HUES48 (cell line): ENCODE measurements at regions not wholly inside any gene's neighbourhood (a gene's known extent, or its start where the extent isn't known, plus 50 kb on each side); places are given as distances from the start of the nearest gene placed in this dataset.
A peak's percentile ranks its signal among the peaks of the same experiment; 100 is the strongest.

Experiments
- H3K27ac ChIP-seq: one replicate; pipeline ENCODE4 v1.7.0; 2013; ENCODE audit warnings: low read depth, low read length, inconsistent platforms
- H3K27me3 ChIP-seq: 2 replicates; pipeline ENCODE4 v1.6.1; 2013; ENCODE audit warnings: mild to moderate bottlenecking, low read length; ENCODE audit not compliant: control insufficient read depth, insufficient read depth
- H3K36me3 ChIP-seq: 2 replicates; pipeline ENCODE4 v1.6.1; 2013; ENCODE audit warnings: low read length; ENCODE audit not compliant: control insufficient read depth, insufficient read depth
- H3K4me1 ChIP-seq: 2 replicates; pipeline ENCODE4 v1.6.1; 2013; ENCODE audit warnings: mild to moderate bottlenecking, low read length; ENCODE audit not compliant: control insufficient read depth, insufficient read depth
- H3K4me3 ChIP-seq: 2 replicates; pipeline ENCODE4 v1.5.1; 2013; ENCODE audit warnings: mild to moderate bottlenecking, low read depth, low read length
- H3K9ac ChIP-seq: 2 replicates; pipeline ENCODE4 v1.6.1; 2013; ENCODE audit warnings: mild to moderate bottlenecking, low read depth, low read length, moderate library complexity
- H3K9me3 ChIP-seq: 2 replicates; pipeline ENCODE4 v1.6.1; 2013; ENCODE audit warnings: low read length; ENCODE audit not compliant: control insufficient read depth, insufficient read depth

DNA sequence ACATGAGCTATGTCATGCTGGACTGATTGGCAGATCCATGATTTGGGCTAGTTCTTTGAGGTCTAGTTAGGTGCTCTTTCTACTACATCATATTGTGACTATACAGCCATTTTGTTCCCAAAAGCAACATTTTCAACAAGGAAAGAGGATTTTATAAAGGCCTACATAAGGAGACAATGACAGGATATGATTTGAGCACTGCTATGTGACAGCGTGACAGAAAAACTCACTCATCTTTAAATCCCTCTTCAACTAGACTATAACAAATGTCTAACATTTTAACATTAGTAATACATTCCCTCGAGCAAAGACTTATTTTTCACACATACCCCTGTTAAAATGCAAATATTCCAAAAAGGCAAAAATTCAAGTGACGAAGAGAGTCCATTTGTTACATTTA is 209.6 kb upstream of the CHST9 start:
- Histone ChIP-seq H3K27me3 (no peaks in the 10 kb centered on the region), H3K27ac (no peak overlapping the region), H3K9me3 (no peaks in the 10 kb centered on the region), H3K4me1 (no peaks in the 10 kb centered on the region), H3K9ac (no peak overlapping the region), H3K4me3 (no peak overlapping the region), H3K36me3 (no peaks in the 10 kb centered on the region)

GRCh38 chr18:27382567-27383216 is 197.6 kb upstream of the CHST9 start:
- no peak overlapping the region for H3K9ac ChIP-seq
- no peak overlapping the region for H3K4me3 ChIP-seq
- no peak overlapping the region for H3K27ac ChIP-seq
- H3K9me3 ChIP-seq = no peaks in the 10 kb centered on the region
- no peaks in the 10 kb centered on the region for H3K4me1 ChIP-seq
- no peaks in the 10 kb centered on the region for H3K36me3 ChIP-seq
- no peaks in the 10 kb centered on the region for H3K27me3 ChIP-seq

- Histone ChIP-seq H3K9ac (no peak overlapping the region), H3K27me3 (no peaks in the 10 kb centered on the region), H3K27ac (peak overlapping the region; percentile 17), H3K9me3 (no peaks in the 10 kb centered on the region), H3K4me1 (0 out of 2 replicates have a peak, but pooled peaks cover 2% of the 10 kb centered on the region), H3K4me3 (no peak overlapping the region), H3K36me3 (no peaks in the 10 kb centered on the region)
Observed at GRCh38 chr18:27378431-27379095, 193.5 kb upstream of the CHST9 start.

- no peak overlapping the region for H3K9ac ChIP-seq
- no peak overlapping the region for H3K4me3 ChIP-seq
- H3K36me3 ChIP-seq = no peaks in the 10 kb centered on the region
- no peaks in the 10 kb centered on the region for H3K27me3 ChIP-seq
- H3K4me1 ChIP-seq = 0 out of 2 replicates have a peak, but pooled peaks cover 2% of the 10 kb centered on the region
- no peaks in the 10 kb centered on the region for H3K9me3 ChIP-seq
- no peak overlapping the region for H3K27ac ChIP-seq
Observed at GRCh38 chr18:27377251-27377650, 192.1 kb upstream of the CHST9 start.

DNA sequence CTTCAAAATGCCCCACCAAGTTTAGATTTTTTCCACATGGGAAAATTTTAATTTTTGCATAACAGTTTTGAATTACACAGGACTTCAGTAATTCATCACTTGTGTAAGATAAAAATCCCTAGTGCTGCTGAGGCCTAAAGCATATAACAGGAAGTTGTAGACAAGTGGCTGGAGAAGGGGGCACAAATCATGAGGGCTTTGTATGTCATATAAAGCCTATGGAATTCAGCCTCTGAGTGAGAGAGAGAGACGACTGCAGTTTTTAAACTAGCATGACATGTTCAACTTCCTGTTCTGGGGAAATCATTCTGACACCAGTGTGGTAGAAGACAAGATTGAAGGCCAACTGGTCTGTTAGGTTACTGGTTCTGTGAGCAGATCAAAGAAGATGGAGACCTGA is 187.3 kb upstream of the CHST9 start:
- H3K27ac ChIP-seq = no peak overlapping the region
- H3K9ac ChIP-seq = no peak overlapping the region
- H3K36me3 ChIP-seq = no peaks in the 10 kb centered on the region
- H3K4me3 ChIP-seq = no peak overlapping the region
- no peaks in the 10 kb centered on the region for H3K27me3 ChIP-seq
- H3K9me3 ChIP-seq = no peaks in the 10 kb centered on the region
- 0 out of 2 replicates have a peak, but pooled peaks cover under 1% of the 10 kb centered on the region for H3K4me1 ChIP-seq

GRCh38 chr18:27366665-27367064 is 181.6 kb upstream of the CHST9 start:
- no peak overlapping the region for H3K4me3 ChIP-seq
- no peaks in the 10 kb centered on the region for H3K27me3 ChIP-seq

GRCh38 chr18:27366151-27366550 is 181.0 kb upstream of the CHST9 start:
- Histone ChIP-seq H3K36me3 (no peaks in the 10 kb centered on the region), H3K27ac (no peak overlapping the region), H3K4me3 (no peak overlapping the region), H3K27me3 (no peaks in the 10 kb centered on the region), H3K4me1 (no peaks in the 10 kb centered on the region), H3K9ac (no peak overlapping the region), H3K9me3 (no peaks in the 10 kb centered on the region)

More at GRCh38 chr18:27366665-27367064, 181.6 kb upstream of the CHST9 start:
- Histone ChIP-seq H3K36me3 (no peaks in the 10 kb centered on the region), H3K9me3 (no peaks in the 10 kb centered on the region), H3K9ac (no peak overlapping the region), H3K27ac (no peak overlapping the region), H3K4me1 (no peaks in the 10 kb centered on the region)

DNA sequence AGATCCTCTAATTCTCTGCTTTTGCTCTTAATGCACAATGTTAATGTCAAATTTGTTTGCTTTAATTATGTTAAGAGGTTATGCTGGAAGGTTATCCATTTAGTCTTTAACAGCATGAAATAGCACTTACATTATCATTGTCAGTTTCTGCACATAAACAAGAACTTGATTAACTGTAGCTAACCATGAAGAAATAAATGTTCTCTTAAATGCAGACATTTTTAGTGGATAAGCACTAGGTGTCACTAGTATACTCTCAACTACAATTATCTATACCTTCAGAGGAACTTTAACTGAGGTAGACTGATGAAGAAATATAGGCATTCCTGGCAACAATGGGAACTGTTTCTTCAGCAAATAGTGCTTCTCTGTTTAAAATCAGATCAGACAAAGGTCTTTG is 178.8 kb upstream of the CHST9 start:
- Histone ChIP-seq H3K9me3 (no peaks in the 10 kb centered on the region), H3K27ac (no peak overlapping the region), H3K27me3 (no peaks in the 10 kb centered on the region), H3K36me3 (no peaks in the 10 kb centered on the region), H3K4me3 (no peak overlapping the region), H3K9ac (no peak overlapping the region), H3K4me1 (no peaks in the 10 kb centered on the region)

DNA sequence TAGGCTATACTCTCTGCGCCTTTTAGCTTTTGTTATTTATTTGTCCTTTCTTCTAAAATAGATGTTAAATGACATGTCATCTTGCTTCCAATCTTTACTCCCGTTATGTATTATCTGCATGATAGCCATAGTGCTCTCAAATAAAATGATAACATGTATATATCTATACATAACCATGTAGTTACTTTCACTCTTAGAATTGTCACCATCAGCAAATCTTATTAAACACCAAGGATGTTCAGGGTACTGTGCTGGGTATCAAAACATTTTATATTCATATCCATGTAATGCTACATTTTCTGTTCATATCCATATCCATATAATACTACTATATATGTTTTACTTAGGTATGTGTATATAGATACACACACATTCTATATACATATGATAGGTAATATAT is 176.4 kb upstream of the CHST9 start:
- Histone ChIP-seq H3K27ac (no peak overlapping the region), H3K36me3 (no peaks in the 10 kb centered on the region), H3K27me3 (no peaks in the 10 kb centered on the region), H3K4me1 (no peaks in the 10 kb centered on the region), H3K9me3 (no peaks in the 10 kb centered on the region), H3K9ac (no peak overlapping the region), H3K4me3 (no peak overlapping the region)

GRCh38 chr18:27355308-27355707 is 170.2 kb upstream of the CHST9 start:
- H3K36me3 ChIP-seq = no peaks in the 10 kb centered on the region
- H3K9me3 ChIP-seq = no peaks in the 10 kb centered on the region
- no peak overlapping the region for H3K9ac ChIP-seq
- no peak overlapping the region for H3K4me3 ChIP-seq
- no peaks in the 10 kb centered on the region for H3K27me3 ChIP-seq
- no peaks in the 10 kb centered on the region for H3K4me1 ChIP-seq
- H3K27ac ChIP-seq = no peak overlapping the region

DNA sequence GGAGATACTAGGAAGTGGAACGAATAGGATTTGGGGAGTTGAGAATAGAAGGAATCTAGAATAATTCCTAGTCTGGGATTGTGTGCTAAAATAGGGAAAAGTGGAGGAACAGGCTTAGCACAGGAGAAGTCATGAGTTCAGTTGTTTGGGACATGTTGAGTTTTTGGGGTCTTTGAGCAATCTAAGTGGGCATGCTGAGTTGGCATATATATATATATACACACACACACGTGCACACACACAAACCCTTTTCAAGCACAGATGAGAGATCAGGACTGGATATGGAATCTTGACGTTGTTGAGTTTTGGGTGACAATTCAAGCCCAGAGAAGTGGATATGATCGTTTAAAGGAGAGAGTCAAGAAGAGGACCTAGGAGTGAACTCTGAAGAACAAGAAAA is 168.2 kb upstream of the CHST9 start:
- Histone ChIP-seq H3K27ac (no peak overlapping the region), H3K9me3 (no peaks in the 10 kb centered on the region), H3K27me3 (no peaks in the 10 kb centered on the region), H3K4me1 (no peaks in the 10 kb centered on the region), H3K9ac (no peak overlapping the region), H3K4me3 (no peak overlapping the region), H3K36me3 (no peaks in the 10 kb centered on the region)
